CD4-positive, alpha-beta T cell (primary cell): ENCODE measurements at regions not wholly inside any gene's neighbourhood (a gene's known extent, or its start where the extent isn't known, plus 50 kb on each side); places are given as distances from the start of the nearest gene placed in this dataset.

Experiments
- ATAC-seq: fragments of 200-7000 bp; cut with Tn5 transposase; one replicate; pipeline ENCODE4 v1.10.0; 2022; ENCODE audit warnings: mild to moderate bottlenecking; ENCODE audit not compliant: poor library complexity
- CTCF ChIA-PET: fragments of 350-600 bp; sonication (Branson Sonifier 250); formaldehyde crosslinking; loops from one replicate; lab custom pipeline; 2021; ENCODE audit warnings: antibody characterized with exemption, inconsistent platforms; lab: Charles Lee
- POLR2A ChIA-PET: fragments of 350-600 bp; sonication (Branson Sonifier 250); formaldehyde crosslinking; loops from one replicate; lab custom pipeline; 2021; ENCODE audit warnings: antibody characterized with exemption, inconsistent platforms; lab: Charles Lee
- DNase-seq, 14 experiments: peaks; one replicate each; pipeline ENCODE4 v3.0.0-alpha.2; 2013 to 2020; ENCODE audit warnings: mixed read lengths in 2 of 14
- H3K27ac ChIP-seq, 2 donors: one replicate each; pipeline versions ENCODE4 v1.5.1 to v1.7.0; 2013; ENCODE audit warnings: low read length in 2 of 2, low read depth in 1 of 2, mild to moderate bottlenecking in 1 of 2
- H3K27me3 ChIP-seq, 2 experiments: 1 replicate in 1 of 2; 2 replicates in 1 of 2; pipeline versions ENCODE4 v1.6.1 to v1.7.0; 2013; ENCODE audit warnings: low read length in 2 of 2, control low read depth in 1 of 2, mild to moderate bottlenecking in 1 of 2, moderate library complexity in 1 of 2; ENCODE audit not compliant: insufficient read depth in 2 of 2, control insufficient read depth in 1 of 2
- H3K36me3 ChIP-seq: one replicate; pipeline ENCODE4 v1.6.1; 2013; ENCODE audit warnings: low read length, control low read depth; ENCODE audit not compliant: insufficient read depth
- H3K4me1 ChIP-seq: one replicate; pipeline ENCODE4 v1.6.1; 2013; ENCODE audit warnings: low read length, control low read depth; ENCODE audit not compliant: insufficient read depth
- H3K4me3 ChIP-seq: one replicate; pipeline ENCODE4 v1.5.1; 2013; ENCODE audit warnings: mild to moderate bottlenecking, low read length, moderate library complexity
- H3K9me3 ChIP-seq, 2 experiments: 1 replicate in 1 of 2; 2 replicates in 1 of 2; pipeline versions ENCODE4 v1.6.1 to v1.7.0; 2013; ENCODE audit warnings: low read length in 2 of 2, mild to moderate bottlenecking in 2 of 2, control low read depth in 1 of 2, moderate library complexity in 1 of 2; ENCODE audit not compliant: control insufficient read depth in 1 of 2, insufficient read depth in 1 of 2
- H3K27ac Mint-ChIP-seq: one replicate; pipeline ENCODE4 v1.8.0; 2020; ENCODE audit warnings: mixed read lengths
- H3K27me3 Mint-ChIP-seq: one replicate; pipeline ENCODE4 v1.8.0; 2021; ENCODE audit warnings: mixed read lengths
- H3K36me3 Mint-ChIP-seq: one replicate; pipeline ENCODE4 v1.8.0; 2021; ENCODE audit warnings: low read depth, mixed read lengths
- H3K4me1 Mint-ChIP-seq: one replicate; pipeline ENCODE4 v1.8.0; 2021; ENCODE audit warnings: low read depth, mixed read lengths
- H3K4me3 Mint-ChIP-seq: one replicate; pipeline ENCODE4 v1.8.0; 2020; ENCODE audit warnings: mild to moderate bottlenecking, mixed read lengths
- H3K9me3 Mint-ChIP-seq: one replicate; pipeline ENCODE4 v1.8.0; 2020; ENCODE audit warnings: mixed read lengths
- CTCF ChIP-seq: fragments of 200-600 bp; IDR thresholded peaks from one replicate; pipeline ENCODE4 v1.8.0; 2022; ENCODE audit warnings: antibody characterized with exemption, mild to moderate bottlenecking
- intact Hi-C, 2 experiments: fragments of 100-400 bp; cut with DNase I in 1 of 2; cut with micrococcal nuclease in 1 of 2; formaldehyde crosslinking; loops; one replicate each; pipeline versions ENCODE4 v1.15.1 to v1.9.0; 2023 to 2025; cut with DNase I, micrococcal nuclease

- H3K4me1 Mint-ChIP-seq = no peaks in the 10 kb centered on the region
- no peak overlapping the region for H3K27ac ChIP-seq
- CTCF ChIA-PET = no interaction called here
- POLR2A ChIA-PET = no interaction called here
- H3K4me3 ChIP-seq = no peak overlapping the region
- no peaks in the 10 kb centered on the region for H3K36me3 Mint-ChIP-seq
- DNase-seq = no peak
- no peak for ATAC-seq
- no peaks in the 10 kb centered on the region for H3K9me3 Mint-ChIP-seq
- peaks cover 0 to 18% of the 10 kb centered on the region in 2 experiments for H3K9me3 ChIP-seq
- H3K4me3 Mint-ChIP-seq = no peak overlapping the region
- no peaks in the 10 kb centered on the region for H3K4me1 ChIP-seq
- no peaks in the 10 kb centered on the region for H3K36me3 ChIP-seq
- H3K27me3 ChIP-seq = no peaks in the 10 kb centered on the region
- H3K27ac Mint-ChIP-seq = no peak overlapping the region
- no peak for TF ChIP-seq CTCF
- peaks cover 11% of the 10 kb centered on the region for H3K27me3 Mint-ChIP-seq
- intact Hi-C loops = no loop called here
These were observed 561.8 kb upstream of the MKI67 start for GRCh38 chr10:128687927-128688549.

GRCh38 chr10:128689667-128690066 lies 563.4 kb upstream of the MKI67 start:
- no peak for TF ChIP-seq CTCF
- no peak for DNase-seq
- H3K4me3 Mint-ChIP-seq = no peak overlapping the region
- H3K27ac Mint-ChIP-seq = no peak overlapping the region
- H3K9me3 Mint-ChIP-seq = no peaks in the 10 kb centered on the region
- no peak for ATAC-seq
- Histone ChIP-seq H3K4me1 (no peaks in the 10 kb centered on the region), H3K27me3 (no peaks in the 10 kb centered on the region), H3K36me3 (no peaks in the 10 kb centered on the region), H3K9me3 (peaks cover 0 to 26% of the 10 kb centered on the region in 2 experiments), H3K4me3 (no peak overlapping the region), H3K27ac (no peak overlapping the region)
- intact Hi-C loops = no loop called here
- peaks cover 11% of the 10 kb centered on the region for H3K27me3 Mint-ChIP-seq
- CTCF ChIA-PET = no interaction called here
- H3K36me3 Mint-ChIP-seq = no peaks in the 10 kb centered on the region
- POLR2A ChIA-PET = no interaction called here
- no peaks in the 10 kb centered on the region for H3K4me1 Mint-ChIP-seq

- Histone ChIP-seq H3K27ac (no peak overlapping the region), H3K27me3 (no peaks in the 10 kb centered on the region), H3K4me1 (no peaks in the 10 kb centered on the region), H3K9me3 (peaks cover 0 to 23% of the 10 kb centered on the region in 2 experiments), H3K36me3 (no peaks in the 10 kb centered on the region), H3K4me3 (no peak overlapping the region)
- no peak for ATAC-seq
- no peak overlapping the region for H3K27ac Mint-ChIP-seq
- H3K27me3 Mint-ChIP-seq = peaks cover 6% of the 10 kb centered on the region
- no peak for DNase-seq
- H3K36me3 Mint-ChIP-seq = no peaks in the 10 kb centered on the region
- CTCF ChIA-PET = no interaction called here
- no peak for TF ChIP-seq CTCF
- POLR2A ChIA-PET = no interaction called here
- H3K9me3 Mint-ChIP-seq = no peaks in the 10 kb centered on the region
- intact Hi-C loops = no loop called here
- no peak overlapping the region for H3K4me3 Mint-ChIP-seq
- no peaks in the 10 kb centered on the region for H3K4me1 Mint-ChIP-seq
These were observed 567.4 kb upstream of the MKI67 start for GRCh38 chr10:128693493-128694131.
